ENCODE measurements at regions not wholly inside any gene's neighbourhood (a gene's known extent, or its start where the extent isn't known, plus 50 kb on each side); places are given as distances from the start of the nearest gene placed in this dataset.

GRCh38 chr12:126469211-126469610, 1404.0 kb downstream of the AACS start:
- H3K79me1 ChIP-seq (ENCODE audit: low read depth, low read length): no peaks in the 10 kb centered on the region
- no peak overlapping the region for H3K27ac ChIP-seq (replicated peaks; ENCODE audit: low read length)
- no peak overlapping the region for H3K9ac ChIP-seq (ENCODE audit: low read depth, low read length, poor library complexity)
- H3K4me1 ChIP-seq (ENCODE audit: control insufficient read depth in 2 of 2, insufficient read depth in 1 of 2, low read depth in 1 of 2, low read length in 2 of 2): no peaks in the 10 kb centered on the region
- no peak overlapping the region for H3K23ac ChIP-seq (ENCODE audit: low read depth, low read length, poor library complexity)
- no peak overlapping the region for H2AK5ac ChIP-seq (ENCODE audit: low read depth, low read length)
- no peak for DNase-seq (ENCODE audit: low spot score)
- H4K91ac ChIP-seq (ENCODE audit: low read depth, low read length, poor library complexity): no peak overlapping the region
- H4K8ac ChIP-seq (ENCODE audit: low read depth, low read length): no peak overlapping the region
- H3K27me3 ChIP-seq (ENCODE audit: control insufficient read depth in 3 of 3, insufficient read depth in 3 of 3, low read depth in 1 of 3, low read length in 3 of 3): no peaks in the 10 kb centered on the region
- H3K36me3 ChIP-seq (replicated peaks in 1 of 2; ENCODE audit: control insufficient read depth in 2 of 2, insufficient read depth in 2 of 2, low read length in 2 of 2): no peaks in the 10 kb centered on the region
- H3K4ac ChIP-seq (ENCODE audit: low read length): no peak overlapping the region
- H3K4me2 ChIP-seq (ENCODE audit: insufficient read depth, low read length, poor library complexity, severe bottlenecking): no peak overlapping the region
- H2BK12ac ChIP-seq (ENCODE audit: low read length): no peak overlapping the region
- peaks cover 0 to 2% of the 10 kb centered on the region in 2 donors for H3K9me3 ChIP-seq (replicated peaks in 1 of 2; ENCODE audit: control insufficient read depth in 2 of 2, insufficient read depth in 1 of 2, low read depth in 1 of 2, low read length in 2 of 2)
- H2AFZ ChIP-seq (ENCODE audit: low read length): no peak overlapping the region
- no peak overlapping the region for H2BK15ac ChIP-seq (ENCODE audit: low read length)
- no peak overlapping the region for H2BK5ac ChIP-seq (ENCODE audit: low read length)
- no peak overlapping the region for H3K4me3 ChIP-seq (ENCODE audit: low read length in 2 of 2)
- no peak overlapping the region for H3K14ac ChIP-seq (ENCODE audit: low read length)
- no peak overlapping the region for H2BK120ac ChIP-seq (ENCODE audit: low read depth, low read length)
- H3K18ac ChIP-seq (ENCODE audit: low read length): no peak overlapping the region
- WGBS, 2 donors (ENCODE audit: extremely low coverage in 2 of 2, insufficient read length in 2 of 2, insufficient replicate concordance in 1 of 2): no CpG with 5 or more reads among the region's 2 CpGs

DNA sequence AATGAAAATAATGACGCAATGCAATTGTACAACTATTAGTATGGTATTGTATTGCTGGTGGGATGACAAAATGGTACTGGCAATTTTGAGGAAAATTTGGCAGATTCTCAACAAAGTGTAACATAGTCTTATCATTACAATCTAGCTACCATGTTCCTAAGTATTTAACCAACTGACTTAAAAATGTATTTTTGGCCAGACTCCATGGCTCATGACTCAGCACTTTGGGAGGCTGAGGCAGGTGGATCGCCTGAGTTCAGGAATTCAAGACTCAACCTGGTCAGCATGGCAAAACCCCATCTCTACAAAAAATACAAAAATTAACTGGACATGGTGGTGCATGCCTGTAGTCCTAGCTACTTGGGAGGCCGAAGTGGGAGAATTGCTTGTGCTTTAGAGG, 1409.5 kb downstream of the AACS start:
- no peak overlapping the region for H4K8ac ChIP-seq (ENCODE audit: low read depth, low read length)

GRCh38 chr12:126480451-126480850, 1415.2 kb downstream of the AACS start:
- Histone ChIP-seq H3K4me2 (ENCODE audit: insufficient read depth, low read length, poor library complexity, severe bottlenecking) (no peak overlapping the region), H3K4me3 (ENCODE audit: low read length in 2 of 2) (no peak overlapping the region), H2AFZ (ENCODE audit: low read length) (no peak overlapping the region), H2BK15ac (ENCODE audit: low read length) (no peak overlapping the region), H2BK5ac (ENCODE audit: low read length) (no peak overlapping the region), H2AK5ac (ENCODE audit: low read depth, low read length) (no peak overlapping the region), H3K27ac (replicated peaks; ENCODE audit: low read length) (no peak overlapping the region), H3K23ac (ENCODE audit: low read depth, low read length, poor library complexity) (no peak overlapping the region), H4K91ac (ENCODE audit: low read depth, low read length, poor library complexity) (no peak overlapping the region), H3K36me3 (replicated peaks in 1 of 2; ENCODE audit: control insufficient read depth in 2 of 2, insufficient read depth in 2 of 2, low read length in 2 of 2) (no peaks in the 10 kb centered on the region), H3K27me3 (ENCODE audit: control insufficient read depth in 3 of 3, insufficient read depth in 3 of 3, low read depth in 1 of 3, low read length in 3 of 3) (no peaks in the 10 kb centered on the region), H3K4ac (ENCODE audit: low read length) (no peak overlapping the region), H2BK120ac (ENCODE audit: low read depth, low read length) (no peak overlapping the region), H3K4me1 (ENCODE audit: control insufficient read depth in 2 of 2, insufficient read depth in 1 of 2, low read depth in 1 of 2, low read length in 2 of 2) (peaks cover 0 to 3% of the 10 kb centered on the region in 2 donors), H3K9ac (ENCODE audit: low read depth, low read length, poor library complexity) (no peak overlapping the region), H3K9me3 (replicated peaks in 1 of 2; ENCODE audit: control insufficient read depth in 2 of 2, insufficient read depth in 1 of 2, low read depth in 1 of 2, low read length in 2 of 2) (peaks cover 0 to 2% of the 10 kb centered on the region in 2 donors), H2BK12ac (ENCODE audit: low read length) (no peak overlapping the region), H4K8ac (ENCODE audit: low read depth, low read length) (no peak overlapping the region), H3K79me1 (ENCODE audit: low read depth, low read length) (no peaks in the 10 kb centered on the region), H3K14ac (ENCODE audit: low read length) (no peak overlapping the region), H3K18ac (ENCODE audit: low read length) (no peak overlapping the region)
- no CpG with 5 or more reads among the region's 10 CpGs for WGBS, 2 donors (ENCODE audit: extremely low coverage in 2 of 2, insufficient read length in 2 of 2, insufficient replicate concordance in 1 of 2)
- DNase-seq (ENCODE audit: low spot score): no peak

More for the DNA sequence above, 1409.5 kb downstream of the AACS start:
- Histone ChIP-seq H3K36me3 (replicated peaks in 1 of 2; ENCODE audit: control insufficient read depth in 2 of 2, insufficient read depth in 2 of 2, low read length in 2 of 2) (no peaks in the 10 kb centered on the region), H2BK5ac (ENCODE audit: low read length) (no peak overlapping the region), H2AFZ (ENCODE audit: low read length) (no peak overlapping the region), H3K9me3 (replicated peaks in 1 of 2; ENCODE audit: control insufficient read depth in 2 of 2, insufficient read depth in 1 of 2, low read depth in 1 of 2, low read length in 2 of 2) (peaks cover 0 to 2% of the 10 kb centered on the region in 2 donors), H2AK5ac (ENCODE audit: low read depth, low read length) (no peak overlapping the region), H3K4me2 (ENCODE audit: insufficient read depth, low read length, poor library complexity, severe bottlenecking) (no peak overlapping the region), H3K27ac (replicated peaks; ENCODE audit: low read length) (no peak overlapping the region), H3K18ac (ENCODE audit: low read length) (no peak overlapping the region), H3K4ac (ENCODE audit: low read length) (no peak overlapping the region), H2BK120ac (ENCODE audit: low read depth, low read length) (no peak overlapping the region), H3K4me3 (ENCODE audit: low read length in 2 of 2) (no peak overlapping the region), H3K79me1 (ENCODE audit: low read depth, low read length) (no peaks in the 10 kb centered on the region), H3K27me3 (ENCODE audit: control insufficient read depth in 3 of 3, insufficient read depth in 3 of 3, low read depth in 1 of 3, low read length in 3 of 3) (no peaks in the 10 kb centered on the region), H3K9ac (ENCODE audit: low read depth, low read length, poor library complexity) (no peak overlapping the region), H3K14ac (ENCODE audit: low read length) (no peak overlapping the region), H3K4me1 (ENCODE audit: control insufficient read depth in 2 of 2, insufficient read depth in 1 of 2, low read depth in 1 of 2, low read length in 2 of 2) (no peaks in the 10 kb centered on the region), H2BK15ac (ENCODE audit: low read length) (no peak overlapping the region), H4K91ac (ENCODE audit: low read depth, low read length, poor library complexity) (no peak overlapping the region), H3K23ac (ENCODE audit: low read depth, low read length, poor library complexity) (no peak overlapping the region), H2BK12ac (ENCODE audit: low read length) (no peak overlapping the region)
- no CpG with 5 or more reads among the region's 3 CpGs for WGBS, 2 donors (ENCODE audit: extremely low coverage in 2 of 2, insufficient read length in 2 of 2, insufficient replicate concordance in 1 of 2)
- DNase-seq (ENCODE audit: low spot score): no peak

- H4K8ac ChIP-seq (ENCODE audit: low read depth, low read length): no peak overlapping the region
- no CpG with 5 or more reads among the region's 6 CpGs for WGBS, 2 donors (ENCODE audit: extremely low coverage in 2 of 2, insufficient read length in 2 of 2, insufficient replicate concordance in 1 of 2)
- no peak overlapping the region for H3K27ac ChIP-seq (replicated peaks; ENCODE audit: low read length)
- H2BK15ac ChIP-seq (ENCODE audit: low read length): no peak overlapping the region
- no peak overlapping the region for H3K14ac ChIP-seq (ENCODE audit: low read length)
- H3K23ac ChIP-seq (ENCODE audit: low read depth, low read length, poor library complexity): no peak overlapping the region
- peaks cover 0 to 2% of the 10 kb centered on the region in 2 donors for H3K9me3 ChIP-seq (replicated peaks in 1 of 2; ENCODE audit: control insufficient read depth in 2 of 2, insufficient read depth in 1 of 2, low read depth in 1 of 2, low read length in 2 of 2)
- H3K36me3 ChIP-seq (replicated peaks in 1 of 2; ENCODE audit: control insufficient read depth in 2 of 2, insufficient read depth in 2 of 2, low read length in 2 of 2): no peaks in the 10 kb centered on the region
- H4K91ac ChIP-seq (ENCODE audit: low read depth, low read length, poor library complexity): no peak overlapping the region
- H3K18ac ChIP-seq (ENCODE audit: low read length): no peak overlapping the region
- H2AK5ac ChIP-seq (ENCODE audit: low read depth, low read length): no peak overlapping the region
- H2BK120ac ChIP-seq (ENCODE audit: low read depth, low read length): no peak overlapping the region
- DNase-seq (ENCODE audit: low spot score): no peak
- H3K27me3 ChIP-seq (ENCODE audit: control insufficient read depth in 3 of 3, insufficient read depth in 3 of 3, low read depth in 1 of 3, low read length in 3 of 3): no peaks in the 10 kb centered on the region
- peaks cover 0 to 3% of the 10 kb centered on the region in 2 donors for H3K4me1 ChIP-seq (ENCODE audit: control insufficient read depth in 2 of 2, insufficient read depth in 1 of 2, low read depth in 1 of 2, low read length in 2 of 2)
- no peaks in the 10 kb centered on the region for H3K79me1 ChIP-seq (ENCODE audit: low read depth, low read length)
- H3K4me2 ChIP-seq (ENCODE audit: insufficient read depth, low read length, poor library complexity, severe bottlenecking): no peak overlapping the region
- H2BK12ac ChIP-seq (ENCODE audit: low read length): no peak overlapping the region
- no peak overlapping the region for H2BK5ac ChIP-seq (ENCODE audit: low read length)
- no peak overlapping the region for H3K4ac ChIP-seq (ENCODE audit: low read length)
- no peak overlapping the region for H3K4me3 ChIP-seq (ENCODE audit: low read length in 2 of 2)
- no peak overlapping the region for H3K9ac ChIP-seq (ENCODE audit: low read depth, low read length, poor library complexity)
- no peak overlapping the region for H2AFZ ChIP-seq (ENCODE audit: low read length)
Measured at GRCh38 chr12:126481688-126482087, 1416.5 kb downstream of the AACS start.
